Ishikawa (cell line): ENCODE measurements at regions not wholly inside any gene's neighbourhood (a gene's known extent, or its start where the extent isn't known, plus 50 kb on each side); places are given as distances from the start of the nearest gene placed in this dataset.

Experiments
- CEBPB ChIP-seq: IDR thresholded peaks from 2 replicates; pipeline ENCODE4 v1.6.1; 2012
- CREB1 ChIP-seq: IDR thresholded peaks from 2 replicates; pipeline ENCODE4 v1.6.1; 2012; ENCODE audit warnings: low read depth
- EGR1 ChIP-seq: IDR thresholded peaks from 2 replicates; pipeline ENCODE4 v1.6.1; 2012
- EP300 ChIP-seq: IDR thresholded peaks from 2 replicates; pipeline ENCODE4 v1.6.1; 2012; ENCODE audit warnings: borderline replicate concordance
- FOXM1 ChIP-seq: IDR thresholded peaks from 2 replicates; pipeline ENCODE4 v1.6.1; 2012; ENCODE audit warnings: low read depth, borderline replicate concordance
- NFIC ChIP-seq: IDR thresholded peaks from 2 replicates; pipeline ENCODE4 v1.6.1; 2012
- RAD21 ChIP-seq: IDR thresholded peaks from 2 replicates; pipeline ENCODE4 v1.6.1; 2012; ENCODE audit warnings: low read depth
- TAF1 ChIP-seq: IDR thresholded peaks from 2 replicates; pipeline ENCODE4 v1.6.1; 2012; ENCODE audit warnings: low read depth, mild to moderate bottlenecking
- TCF12 ChIP-seq: IDR thresholded peaks from 2 replicates; pipeline ENCODE4 v1.6.1; 2012; ENCODE audit warnings: low read depth
- TEAD4 ChIP-seq: IDR thresholded peaks from 2 replicates; pipeline ENCODE4 v1.6.1; 2012
- USF1 ChIP-seq: IDR thresholded peaks from 2 replicates; pipeline ENCODE4 v1.6.1; 2012
- YY1 ChIP-seq: IDR thresholded peaks from 2 replicates; pipeline ENCODE4 v1.6.1; 2012; ENCODE audit warnings: low read depth
- ZBTB7A ChIP-seq: IDR thresholded peaks from 2 replicates; pipeline ENCODE4 v1.6.1; 2012; ENCODE audit warnings: low read depth
- TF ChIP-seq, protein P1 (sequence below): IDR thresholded peaks from 2 replicates; pipeline ENCODE4 v1.6.1; 2012
- TF ChIP-seq, protein P2 (sequence below): IDR thresholded peaks from 2 replicates; pipeline ENCODE4 v1.6.1; 2012; ENCODE audit warnings: low read depth, mild to moderate bottlenecking

DNA sequence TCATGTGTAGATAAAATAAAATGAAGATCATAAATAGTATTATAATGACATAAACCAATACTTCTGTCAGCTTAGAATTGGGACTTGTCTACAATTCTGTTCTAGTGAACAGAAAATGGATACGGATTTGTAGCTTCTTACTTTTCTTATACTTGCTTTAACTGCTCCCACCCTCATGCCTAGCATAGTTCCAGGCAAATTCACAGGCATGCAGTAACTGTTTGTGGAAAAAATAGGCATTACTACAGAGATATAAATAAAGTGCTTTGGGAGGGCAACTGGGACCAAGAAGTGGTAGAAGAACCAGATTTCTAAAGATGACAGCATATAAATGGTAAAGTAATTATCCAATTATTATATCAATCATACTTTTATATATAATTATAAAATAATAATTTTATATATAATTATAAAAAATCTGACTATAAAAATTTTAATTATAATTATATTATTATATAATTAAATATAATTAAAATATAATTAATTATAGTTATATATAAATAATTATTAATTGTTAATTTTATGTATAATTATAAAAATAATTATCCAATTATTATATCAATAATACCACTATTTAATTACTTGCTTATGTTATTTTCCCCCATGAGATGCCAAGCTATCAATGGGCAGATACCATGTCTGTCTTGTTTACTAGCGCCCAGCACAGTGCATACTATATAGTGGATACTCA lies 144.1 kb downstream of the NOC3L start:
- TF ChIP-seq YY1 (no peak), RAD21 (no peak), CREB1 (no peak), EP300 (no peak), CEBPB (no peak), ZBTB7A (no peak), TEAD4 (no peak), TCF12 (no peak), USF1 (no peak), FOXM1 (no peak), TAF1 (no peak), EGR1 (no peak)
- TF ChIP-seq, protein P1, sequence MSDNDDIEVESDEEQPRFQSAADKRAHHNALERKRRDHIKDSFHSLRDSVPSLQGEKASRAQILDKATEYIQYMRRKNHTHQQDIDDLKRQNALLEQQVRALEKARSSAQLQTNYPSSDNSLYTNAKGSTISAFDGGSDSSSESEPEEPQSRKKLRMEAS, result no peak
- TF ChIP-seq, protein P2, sequence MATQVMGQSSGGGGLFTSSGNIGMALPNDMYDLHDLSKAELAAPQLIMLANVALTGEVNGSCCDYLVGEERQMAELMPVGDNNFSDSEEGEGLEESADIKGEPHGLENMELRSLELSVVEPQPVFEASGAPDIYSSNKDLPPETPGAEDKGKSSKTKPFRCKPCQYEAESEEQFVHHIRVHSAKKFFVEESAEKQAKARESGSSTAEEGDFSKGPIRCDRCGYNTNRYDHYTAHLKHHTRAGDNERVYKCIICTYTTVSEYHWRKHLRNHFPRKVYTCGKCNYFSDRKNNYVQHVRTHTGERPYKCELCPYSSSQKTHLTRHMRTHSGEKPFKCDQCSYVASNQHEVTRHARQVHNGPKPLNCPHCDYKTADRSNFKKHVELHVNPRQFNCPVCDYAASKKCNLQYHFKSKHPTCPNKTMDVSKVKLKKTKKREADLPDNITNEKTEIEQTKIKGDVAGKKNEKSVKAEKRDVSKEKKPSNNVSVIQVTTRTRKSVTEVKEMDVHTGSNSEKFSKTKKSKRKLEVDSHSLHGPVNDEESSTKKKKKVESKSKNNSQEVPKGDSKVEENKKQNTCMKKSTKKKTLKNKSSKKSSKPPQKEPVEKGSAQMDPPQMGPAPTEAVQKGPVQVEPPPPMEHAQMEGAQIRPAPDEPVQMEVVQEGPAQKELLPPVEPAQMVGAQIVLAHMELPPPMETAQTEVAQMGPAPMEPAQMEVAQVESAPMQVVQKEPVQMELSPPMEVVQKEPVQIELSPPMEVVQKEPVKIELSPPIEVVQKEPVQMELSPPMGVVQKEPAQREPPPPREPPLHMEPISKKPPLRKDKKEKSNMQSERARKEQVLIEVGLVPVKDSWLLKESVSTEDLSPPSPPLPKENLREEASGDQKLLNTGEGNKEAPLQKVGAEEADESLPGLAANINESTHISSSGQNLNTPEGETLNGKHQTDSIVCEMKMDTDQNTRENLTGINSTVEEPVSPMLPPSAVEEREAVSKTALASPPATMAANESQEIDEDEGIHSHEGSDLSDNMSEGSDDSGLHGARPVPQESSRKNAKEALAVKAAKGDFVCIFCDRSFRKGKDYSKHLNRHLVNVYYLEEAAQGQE, result no peak

GRCh38 chr10:94219829-94220228 lies 142.9 kb downstream of the NOC3L start:
- TF ChIP-seq USF1 (no peak), YY1 (no peak)

- TF ChIP-seq, protein P2, result no peak
- TF ChIP-seq, protein P1, result no peak
- no peak for TF ChIP-seq TEAD4
- TF ChIP-seq YY1, result no peak
- TF ChIP-seq EP300, result no peak
- TF ChIP-seq RAD21, result no peak
- no peak for TF ChIP-seq CEBPB
- TF ChIP-seq TCF12, result no peak
- no peak for TF ChIP-seq FOXM1
- TF ChIP-seq ZBTB7A, result no peak
- no peak for TF ChIP-seq TAF1
- no peak for TF ChIP-seq USF1
- no peak for TF ChIP-seq CREB1
- no peak for TF ChIP-seq NFIC
- no peak for TF ChIP-seq EGR1
These were observed 142.0 kb downstream of the NOC3L start for GRCh38 chr10:94220717-94221116.

- no peak for TF ChIP-seq TCF12
- TF ChIP-seq ZBTB7A, result no peak
- TF ChIP-seq TAF1, result no peak
- no peak for TF ChIP-seq NFIC
- TF ChIP-seq CREB1, result no peak
- no peak for TF ChIP-seq EP300
- TF ChIP-seq, protein P2, result no peak
- no peak for TF ChIP-seq USF1
These were observed 138.9 kb downstream of the NOC3L start for GRCh38 chr10:94223702-94224370.
